HG03342 (cell line): ENCODE measurements at regions not wholly inside any gene's neighbourhood (a gene's known extent, or its start where the extent isn't known, plus 50 kb on each side); places are given as distances from the start of the nearest gene placed in this dataset.

Experiments
- ATAC-seq: cut with Tn5 transposase; IDR thresholded peaks from one replicate; pipeline ENCODE4 v1.9.1; 2021; ENCODE audit warnings: mild to moderate bottlenecking, moderate library complexity; ENCODE audit not compliant: unreplicated experiment

GRCh38 chr7:25358926-25359325 is 130.6 kb upstream of the NPVF start:
- no peak for ATAC-seq

- ATAC-seq = no peak
Observed at GRCh38 chr7:25359471-25360059, 131.3 kb upstream of the NPVF start.

- ATAC-seq = no peak
Observed at GRCh38 chr7:25360451-25360850, 132.2 kb upstream of the NPVF start.

- no peak for ATAC-seq
Observed at GRCh38 chr7:25361387-25361786, 133.1 kb upstream of the NPVF start.

GRCh38 chr7:25361863-25362262 is 133.6 kb upstream of the NPVF start:
- ATAC-seq = no peak

GRCh38 chr7:25368599-25369201 is 140.4 kb upstream of the NPVF start:
- no peak for ATAC-seq

- ATAC-seq = no peak
Observed at GRCh38 chr7:25369786-25370185, 141.5 kb upstream of the NPVF start.

GRCh38 chr7:25371972-25372371 is 143.7 kb upstream of the NPVF start:
- no peak for ATAC-seq

GRCh38 chr7:25375805-25376600 is 147.7 kb upstream of the NPVF start:
- ATAC-seq = no peak

- ATAC-seq = no peak
Observed at GRCh38 chr7:25379351-25380300, 151.3 kb upstream of the NPVF start.

GRCh38 chr7:25381818-25382589 is 153.7 kb upstream of the NPVF start:
- no peak for ATAC-seq

GRCh38 chr7:25382869-25383268 is 154.6 kb upstream of the NPVF start:
- no peak for ATAC-seq

GRCh38 chr7:25383402-25383801 is 155.1 kb upstream of the NPVF start:
- no peak for ATAC-seq

GRCh38 chr7:25384788-25385505 is 156.7 kb upstream of the NPVF start:
- no peak for ATAC-seq

- ATAC-seq = no peak
Observed at GRCh38 chr7:25385506-25386136, 157.3 kb upstream of the NPVF start.

- no peak for ATAC-seq
Observed at GRCh38 chr7:25386311-25386744, 158.0 kb upstream of the NPVF start.

- ATAC-seq = no peak
Observed at GRCh38 chr7:25388681-25389080, 160.4 kb upstream of the NPVF start.

- ATAC-seq = no peak
Observed at GRCh38 chr7:25389489-25390106, 161.3 kb upstream of the NPVF start.
